GM21723 (cell line): ENCODE measurements at regions not wholly inside any gene's neighbourhood (a gene's known extent, or its start where the extent isn't known, plus 50 kb on each side); places are given as distances from the start of the nearest gene placed in this dataset.
A peak's percentile ranks its signal among the peaks of the same experiment; 100 is the strongest.
"Not testable (repeated sequence)": the region's sequence is repeated elsewhere in the genome, so short reads cannot be mapped to it uniquely, and the experiment has no call there.

Experiments used
- ATAC-seq: cut with Tn5 transposase; IDR thresholded peaks from one replicate; pipeline ENCODE4 v1.9.1; 2021; ENCODE audit warnings: mild to moderate bottlenecking, moderate library complexity; ENCODE audit not compliant: unreplicated experiment

DNA sequence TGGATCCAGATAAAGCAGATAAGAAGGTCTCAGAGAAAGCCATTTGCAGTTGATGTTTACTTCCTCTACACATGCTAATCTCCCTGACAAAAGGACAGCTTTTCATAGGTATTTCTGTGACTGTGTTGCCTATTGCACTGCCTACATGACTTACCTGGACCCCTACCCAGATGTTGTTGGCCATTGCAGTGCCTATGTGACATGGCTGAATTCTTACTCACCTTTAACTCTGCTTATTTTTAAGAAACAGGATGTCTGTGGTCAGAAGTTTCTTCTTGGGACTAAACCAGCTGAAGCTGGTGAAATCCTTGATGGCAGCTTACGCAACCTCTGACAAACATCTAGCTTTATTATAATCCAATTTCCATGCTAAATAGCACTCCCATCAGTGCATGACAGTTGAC, 50.7 kb downstream of the PPIAL4D start:
- not testable (repeated sequence) for ATAC-seq

GRCh38 chr1:145189543-145190030, 52.4 kb downstream of the PPIAL4D start:
- not testable (repeated sequence) for ATAC-seq

GRCh38 chr1:145188869-145189542, 53.0 kb downstream of the PPIAL4D start:
- not testable (repeated sequence) for ATAC-seq

- ATAC-seq, result peak; percentile 71
These were observed 59.2 kb downstream of the PPIAL4D start for GRCh38 chr1:145182606-145183413.

DNA sequence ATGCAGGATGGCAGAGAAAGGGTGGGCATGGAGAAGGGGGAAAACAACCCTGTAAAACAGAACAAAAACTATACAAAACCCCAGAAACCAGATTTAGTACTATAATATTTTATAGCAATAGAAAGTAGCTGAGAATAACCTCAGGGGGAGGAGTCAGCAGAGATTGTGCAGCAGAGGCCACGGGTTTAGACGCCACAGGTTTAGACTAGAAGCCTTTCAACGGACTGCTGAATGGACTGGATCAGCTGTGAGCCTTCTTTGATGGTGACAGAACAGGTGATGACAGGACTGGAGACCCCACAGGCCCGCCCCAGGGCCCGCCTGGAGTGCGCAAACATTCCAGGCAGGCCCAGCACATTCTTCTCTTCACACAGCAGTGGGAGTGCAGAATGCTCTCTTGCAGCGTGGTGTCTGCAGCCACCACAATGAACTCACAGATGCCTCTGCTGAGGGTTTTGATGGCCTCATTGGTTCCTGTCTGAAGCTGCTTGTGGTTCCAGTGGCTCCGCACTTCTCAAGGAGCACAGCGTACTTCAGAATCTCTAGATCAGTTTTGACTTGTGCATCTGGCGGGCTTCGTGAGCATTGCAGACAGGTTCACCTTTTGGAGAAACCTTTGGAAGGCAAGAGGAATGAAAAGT, 65.6 kb downstream of the PPIAL4D start:
- ATAC-seq, result not testable (repeated sequence)

GRCh38 chr1:145174377-145174776, 67.6 kb downstream of the PPIAL4D start:
- ATAC-seq, result not testable (repeated sequence)

GRCh38 chr1:145168220-145168848, 72.6 kb downstream of the FAM72D start:
- ATAC-seq, result not testable (repeated sequence)

- not testable (repeated sequence) for ATAC-seq
These were observed 68.6 kb downstream of the FAM72D start for GRCh38 chr1:145164360-145164759.
